ENCODE measurements at regions not wholly inside any gene's neighbourhood (a gene's known extent, or its start where the extent isn't known, plus 50 kb on each side); places are given as distances from the start of the nearest gene placed in this dataset.

DNA sequence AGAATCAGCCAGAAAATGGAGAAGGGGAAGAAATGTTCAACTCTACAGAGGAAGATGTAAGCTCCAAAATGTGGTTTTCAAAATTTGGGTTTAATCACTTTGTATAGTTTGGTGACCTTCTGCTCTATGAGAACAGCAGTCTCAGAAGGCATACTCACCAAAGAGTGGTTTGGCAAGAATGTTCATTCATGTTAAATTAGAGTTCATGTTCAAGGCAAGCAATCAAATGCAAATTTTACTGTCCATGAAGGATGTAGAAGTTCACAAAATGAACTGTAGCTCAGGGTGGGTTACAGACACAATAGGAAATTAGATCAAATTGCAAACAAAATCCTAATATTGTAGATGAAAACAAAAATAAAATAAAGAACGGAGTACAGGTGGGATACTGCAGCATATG lies 606.7 kb upstream of the PCDH20 start:
- TF ChIP-seq, protein P1, sequence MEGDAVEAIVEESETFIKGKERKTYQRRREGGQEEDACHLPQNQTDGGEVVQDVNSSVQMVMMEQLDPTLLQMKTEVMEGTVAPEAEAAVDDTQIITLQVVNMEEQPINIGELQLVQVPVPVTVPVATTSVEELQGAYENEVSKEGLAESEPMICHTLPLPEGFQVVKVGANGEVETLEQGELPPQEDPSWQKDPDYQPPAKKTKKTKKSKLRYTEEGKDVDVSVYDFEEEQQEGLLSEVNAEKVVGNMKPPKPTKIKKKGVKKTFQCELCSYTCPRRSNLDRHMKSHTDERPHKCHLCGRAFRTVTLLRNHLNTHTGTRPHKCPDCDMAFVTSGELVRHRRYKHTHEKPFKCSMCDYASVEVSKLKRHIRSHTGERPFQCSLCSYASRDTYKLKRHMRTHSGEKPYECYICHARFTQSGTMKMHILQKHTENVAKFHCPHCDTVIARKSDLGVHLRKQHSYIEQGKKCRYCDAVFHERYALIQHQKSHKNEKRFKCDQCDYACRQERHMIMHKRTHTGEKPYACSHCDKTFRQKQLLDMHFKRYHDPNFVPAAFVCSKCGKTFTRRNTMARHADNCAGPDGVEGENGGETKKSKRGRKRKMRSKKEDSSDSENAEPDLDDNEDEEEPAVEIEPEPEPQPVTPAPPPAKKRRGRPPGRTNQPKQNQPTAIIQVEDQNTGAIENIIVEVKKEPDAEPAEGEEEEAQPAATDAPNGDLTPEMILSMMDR (conservative IDR thresholded peaks at IDR 0.05; ENCODE audit: low read depth) = no peak
- no peak overlapping the region for H3K27ac ChIP-seq
- POLR2A ChIA-PET (ENCODE audit: low non-redundant PET) = no interaction called here
- CTCF ChIA-PET = interaction anchor here (0.6 kb wide), 1 partner anchor 98 kb away, joined by 4 read pairs; no protein-coding TSS in a partner anchor
- DNase-seq (ENCODE audit: low spot score) = no peak

DNA sequence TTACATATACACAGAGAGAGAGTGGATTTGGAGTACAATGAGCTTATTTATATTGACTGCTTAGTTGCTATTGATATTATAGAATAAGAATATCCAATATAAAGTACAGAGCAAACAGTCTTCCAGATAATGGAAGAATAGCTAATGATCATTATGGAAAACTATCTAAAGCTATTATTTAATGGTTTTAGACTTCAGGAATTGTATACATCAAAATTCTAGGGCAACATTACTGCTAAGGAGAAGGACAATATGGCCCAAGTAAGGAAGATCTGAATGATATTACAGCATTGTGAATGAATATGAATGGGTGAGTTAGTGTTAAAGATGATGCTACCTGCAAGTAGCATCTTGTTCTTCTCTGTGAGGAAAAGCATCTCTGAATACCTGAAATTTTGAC lies 604.2 kb upstream of the PCDH20 start:
- TF ChIP-seq, protein P1 (conservative IDR thresholded peaks at IDR 0.05; ENCODE audit: low read depth) = no peak
- ChIA-PET CTCF (no interaction called here), POLR2A (ENCODE audit: low non-redundant PET) (no interaction called here)
- no peak for DNase-seq (ENCODE audit: low spot score)
- H3K27ac ChIP-seq = no peak overlapping the region

DNA sequence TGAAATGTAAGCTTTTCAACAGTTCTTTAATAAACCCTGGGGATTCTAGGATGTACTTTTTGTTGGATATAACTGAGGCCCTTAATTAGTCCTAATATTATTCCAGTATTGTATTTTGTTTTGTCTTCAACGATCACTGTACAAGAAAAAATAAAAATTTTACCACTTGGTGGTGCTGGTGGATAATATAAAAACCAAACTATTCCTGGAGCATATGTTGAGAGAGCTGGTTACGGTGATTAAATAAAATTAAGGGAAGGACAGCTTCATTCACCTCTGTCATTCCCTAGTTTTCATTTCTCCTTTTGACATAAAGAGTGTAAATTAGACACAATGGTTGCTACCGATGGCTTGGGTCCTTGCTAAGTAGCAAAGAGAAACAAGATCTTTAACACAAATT lies 598.6 kb upstream of the PCDH20 start:
- peak; percentile 6 for DNase-seq (ENCODE audit: low spot score)
- CTCF ChIA-PET = interaction anchor here (0.7 kb wide), 1 partner anchor 336 kb away, joined by 4 read pairs; no protein-coding TSS in a partner anchor
- TF ChIP-seq, protein P1 (conservative IDR thresholded peaks at IDR 0.05; ENCODE audit: low read depth) = peak; percentile 33; the same call in 1 of the 2 replicates
- POLR2A ChIA-PET (ENCODE audit: low non-redundant PET) = no interaction called here
- H3K27ac ChIP-seq = no peak overlapping the region

DNA sequence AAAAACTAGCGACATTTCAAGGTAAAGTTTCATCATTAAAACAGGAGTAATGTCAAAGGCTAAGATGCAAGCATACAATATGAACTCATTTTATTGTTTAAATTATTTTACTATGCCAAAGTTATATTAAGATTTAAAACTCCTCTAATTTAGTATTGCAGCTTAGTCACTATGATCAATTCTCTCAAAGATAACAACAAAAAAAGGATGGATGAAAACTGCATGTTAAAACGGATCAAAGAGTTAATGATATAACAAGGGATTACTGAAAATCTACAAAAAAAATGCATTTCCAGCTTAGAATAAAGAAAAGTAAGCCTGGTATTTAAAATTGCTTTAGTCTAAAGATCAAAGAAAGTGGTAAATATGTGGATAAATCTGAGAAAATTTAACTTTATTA lies 587.8 kb upstream of the PCDH20 start:
- POLR2A ChIA-PET (ENCODE audit: low non-redundant PET) = no interaction called here
- H3K27ac ChIP-seq = no peak overlapping the region
- TF ChIP-seq, protein P1 (conservative IDR thresholded peaks at IDR 0.05; ENCODE audit: low read depth) = no peak
- no peak for DNase-seq (ENCODE audit: low spot score)
- CTCF ChIA-PET = no interaction called here

DNA sequence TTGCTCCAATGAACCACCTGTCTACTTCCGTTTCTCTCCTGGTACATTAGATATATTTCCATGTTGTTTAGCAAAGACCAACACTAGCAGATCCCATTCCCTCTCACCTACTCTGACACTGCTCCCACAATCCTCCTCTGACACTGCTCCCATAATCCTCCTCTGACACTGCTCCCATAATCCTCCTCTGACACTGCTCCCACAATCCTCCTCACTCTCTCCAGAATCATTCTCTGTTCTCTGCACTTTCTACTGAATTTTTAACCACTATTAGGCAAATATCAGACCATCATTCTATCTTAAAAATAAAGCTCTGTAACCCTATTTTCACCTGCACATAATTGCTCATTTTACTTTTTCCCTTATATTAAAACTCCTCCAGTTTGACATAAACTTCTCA lies 578.5 kb upstream of the PCDH20 start:
- ChIA-PET CTCF (interaction anchor here (0.6 kb wide), 1 partner anchor 273 kb away, joined by 4 read pairs; no protein-coding TSS in a partner anchor), POLR2A (ENCODE audit: low non-redundant PET) (no interaction called here)
- DNase-seq (ENCODE audit: low spot score) = no peak
- TF ChIP-seq, protein P1 (conservative IDR thresholded peaks at IDR 0.05; ENCODE audit: low read depth) = no peak
- no peak overlapping the region for H3K27ac ChIP-seq

DNA sequence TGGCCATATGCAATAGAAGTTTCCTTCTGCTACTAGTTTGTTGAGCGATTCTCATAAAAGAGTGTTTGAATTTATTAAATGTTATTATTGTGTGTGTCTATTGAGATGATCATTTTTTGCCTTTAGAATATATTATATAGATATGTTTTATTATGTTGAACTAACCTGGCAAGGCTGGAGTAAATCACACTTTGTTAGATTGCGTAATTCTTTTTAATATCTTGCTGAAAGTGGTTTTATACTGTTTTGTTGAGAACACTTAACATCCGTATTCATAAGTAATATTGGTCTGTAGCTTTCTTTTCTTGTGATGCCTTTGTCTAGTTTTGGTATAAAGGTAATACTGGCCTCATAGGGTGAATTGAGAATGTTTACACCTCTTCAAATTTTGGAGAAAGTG lies 574.3 kb upstream of the PCDH20 start:
- ChIA-PET CTCF (no interaction called here), POLR2A (ENCODE audit: low non-redundant PET) (no interaction called here)
- no peak for DNase-seq (ENCODE audit: low spot score)
- no peak overlapping the region for H3K27ac ChIP-seq
- TF ChIP-seq, protein P1 (conservative IDR thresholded peaks at IDR 0.05; ENCODE audit: low read depth) = no peak

DNA sequence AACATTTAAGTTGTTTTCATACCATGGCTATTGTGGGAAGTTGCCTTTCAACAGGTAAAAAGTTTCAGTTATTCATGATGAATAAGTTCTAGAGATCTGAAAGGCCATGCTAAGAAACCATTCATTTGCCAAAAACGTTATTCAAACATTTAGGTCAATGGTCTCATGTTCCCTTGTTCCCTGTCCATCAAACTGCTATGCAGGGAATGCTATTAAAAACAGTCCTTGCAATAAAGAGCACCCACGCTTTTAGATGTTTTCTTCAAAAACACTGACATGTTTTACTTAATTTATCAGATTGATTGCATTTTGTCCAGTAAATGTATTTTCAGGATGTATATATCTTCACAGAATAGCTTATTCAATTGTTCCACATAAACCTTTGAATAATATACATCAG lies 573.2 kb upstream of the PCDH20 start:
- no peak overlapping the region for H3K27ac ChIP-seq
- no peak for DNase-seq (ENCODE audit: low spot score)
- TF ChIP-seq, protein P1 (conservative IDR thresholded peaks at IDR 0.05; ENCODE audit: low read depth) = no peak
- ChIA-PET CTCF (no interaction called here), POLR2A (ENCODE audit: low non-redundant PET) (no interaction called here)
